IMR-90 (cell line): ENCODE measurements at regions not wholly inside any gene's neighbourhood (a gene's known extent, or its start where the extent isn't known, plus 50 kb on each side); places are given as distances from the start of the nearest gene placed in this dataset.

ENCODE experiments used
- ATAC-seq: fragments of 200-7000 bp; cut with Tn5 transposase; 2 replicates; pipeline ENCODE4 v1.9.1; 2020; ENCODE audit warnings: low read depth, mild to moderate bottlenecking, moderate library complexity
- BruUV-seq: library from RNA; stranded (reverse); fragments of 400-500 nt; replicated peaks from 2 replicates; lab custom pipeline; 2021; lab: Mats Ljungman, UMichigan
- CTCF ChIA-PET: fragments of 300-600 bp; formaldehyde crosslinking; extraction: SDS; loops from one replicate; lab custom pipeline; 2021; ENCODE audit warnings: antibody characterized with exemption; lab: Yijun Ruan, JAX
- POLR2A ChIA-PET: fragments of 300-600 bp; sonication (Branson Sonifier 250); formaldehyde crosslinking; loops from one replicate; lab custom pipeline; 2022; ENCODE audit warnings: antibody characterized with exemption; ENCODE audit not compliant: unreplicated experiment; lab: Charles Lee
- DNase-seq: peaks from one replicate; pipeline ENCODE4 v3.0.0; 2013
- H2AFZ ChIP-seq: replicated peaks from 2 replicates; pipeline ENCODE3; 2013; ENCODE audit warnings: low read length, mild to moderate bottlenecking; ENCODE audit not compliant: poor library complexity
- H2AK5ac ChIP-seq: 2 replicates; pipeline ENCODE4 v1.6.1; 2013; ENCODE audit warnings: low read depth, low read length, inconsistent platforms
- H2AK9ac ChIP-seq: replicated peaks from 2 replicates; pipeline ENCODE3; 2013; ENCODE audit warnings: mild to moderate bottlenecking, low read depth, low read length, moderate library complexity; ENCODE audit not compliant: poor library complexity
- H2BK120ac ChIP-seq: 2 replicates; pipeline ENCODE4 v1.6.1; 2013; ENCODE audit warnings: low read depth, low read length, inconsistent platforms
- H2BK15ac ChIP-seq: 3 replicates; pipeline ENCODE4 v1.6.1; 2013; ENCODE audit warnings: low read depth, low read length, inconsistent platforms
- H2BK20ac ChIP-seq: 2 replicates; pipeline ENCODE4 v1.6.1; 2013; ENCODE audit warnings: low read depth, mild to moderate bottlenecking, inconsistent platforms, low read length, moderate library complexity
- H2BK5ac ChIP-seq: 2 replicates; pipeline ENCODE4 v1.6.1; 2013; ENCODE audit warnings: mild to moderate bottlenecking, low read depth, low read length, inconsistent platforms; ENCODE audit not compliant: poor library complexity, severe bottlenecking
- H3K14ac ChIP-seq: replicated peaks from 2 replicates; pipeline ENCODE4 v1.6.1; 2013; ENCODE audit warnings: low read depth, low read length, inconsistent platforms
- H3K18ac ChIP-seq: 2 replicates; pipeline ENCODE4 v1.6.1; 2013; ENCODE audit warnings: low read depth, low read length, control low read depth
- H3K23ac ChIP-seq: 2 replicates; pipeline ENCODE4 v1.6.1; 2013; ENCODE audit warnings: low read depth, low read length, inconsistent platforms
- H3K27ac ChIP-seq: 2 replicates; pipeline ENCODE4 v1.5.1; 2013; ENCODE audit warnings: mild to moderate bottlenecking, control low read depth, low read length; ENCODE audit not compliant: insufficient read depth
- H3K27me3 ChIP-seq: 2 replicates; pipeline ENCODE4 v1.6.1; 2013; ENCODE audit warnings: low read length; ENCODE audit not compliant: control insufficient read depth, insufficient read depth
- H3K36me3 ChIP-seq: 2 replicates; pipeline ENCODE4 v1.6.1; 2013; ENCODE audit warnings: low read length, mixed read lengths; ENCODE audit not compliant: control insufficient read depth, insufficient read depth
- H3K4ac ChIP-seq: 2 replicates; pipeline ENCODE4 v1.6.1; 2013; ENCODE audit warnings: low read depth, low read length, inconsistent platforms
- H3K4me1 ChIP-seq: 2 replicates; pipeline ENCODE4 v1.6.1; 2013; ENCODE audit warnings: low read length, mixed read lengths; ENCODE audit not compliant: control insufficient read depth, insufficient read depth
- H3K4me2 ChIP-seq: 2 replicates; pipeline ENCODE4 v1.6.1; 2013; ENCODE audit warnings: low read depth, mild to moderate bottlenecking, control low read depth, low read length, moderate library complexity
- H3K4me3 ChIP-seq: 2 replicates; pipeline ENCODE4 v1.5.1; 2013; ENCODE audit warnings: low read depth, mild to moderate bottlenecking, control low read depth, low read length, moderate library complexity; ENCODE audit not compliant: insufficient read depth
- H3K56ac ChIP-seq: 2 replicates; pipeline ENCODE4 v1.6.1; 2013; ENCODE audit warnings: low read length, inconsistent platforms; ENCODE audit not compliant: insufficient read depth; ENCODE audit errors: extremely low read depth
- H3K79me1 ChIP-seq, 2 experiments: 2 replicates each; pipeline ENCODE4 v1.6.1; 2013; ENCODE audit warnings: low read length in 2 of 2, inconsistent platforms in 1 of 2, low read depth in 1 of 2
- H3K9ac ChIP-seq: 2 replicates; pipeline ENCODE4 v1.6.1; 2013; ENCODE audit warnings: low read depth, low read length, control low read depth
- H3K9me1 ChIP-seq: 2 replicates; pipeline ENCODE4 v1.6.1; 2013; ENCODE audit warnings: low read length, inconsistent platforms; ENCODE audit not compliant: insufficient read depth
- H3K9me3 ChIP-seq: 2 replicates; pipeline ENCODE4 v1.6.1; 2013; ENCODE audit warnings: low read length; ENCODE audit not compliant: control insufficient read depth, insufficient read depth
- H4K20me1 ChIP-seq: 2 replicates; pipeline ENCODE4 v1.6.1; 2013; ENCODE audit warnings: low read length, inconsistent platforms; ENCODE audit not compliant: insufficient read depth
- H4K5ac ChIP-seq: 2 replicates; pipeline ENCODE4 v1.6.1; 2013; ENCODE audit warnings: mild to moderate bottlenecking, low read depth, low read length, control low read depth
- H4K8ac ChIP-seq, 2 experiments: 2 replicates each; pipeline ENCODE4 v1.6.1; 2013; ENCODE audit warnings: low read depth in 2 of 2, low read length in 2 of 2, control low read depth in 1 of 2, inconsistent platforms in 1 of 2
- H4K91ac ChIP-seq: 2 replicates; pipeline ENCODE4 v1.6.1; 2013; ENCODE audit warnings: low read depth, low read length, inconsistent platforms; ENCODE audit not compliant: insufficient read depth
- BHLHE40 ChIP-seq: fragments of 150-350 bp; IDR thresholded peaks from 2 replicates; pipeline ENCODE4 v1.6.1; 2016; ENCODE audit warnings: mild to moderate bottlenecking, low read depth, low read length
- CEBPB ChIP-seq: IDR thresholded peaks from 2 replicates; pipeline ENCODE4 v1.6.1; 2012; ENCODE audit warnings: low read depth, low read length, improper control_type of control experiment
- CHD1 ChIP-seq: IDR thresholded peaks from 2 replicates; pipeline ENCODE4 v1.6.1; 2012; ENCODE audit warnings: low read depth, low read length, improper control_type of control experiment
- FOS ChIP-seq: fragments of 150-350 bp; IDR thresholded peaks from 2 replicates; pipeline ENCODE4 v1.6.1; 2016; ENCODE audit warnings: low read depth, low read length
- MAFK ChIP-seq: IDR thresholded peaks from 2 replicates; pipeline ENCODE4 v1.6.1; 2012; ENCODE audit warnings: low read depth, low read length, improper control_type of control experiment
- MAZ ChIP-seq: IDR thresholded peaks from 2 replicates; pipeline ENCODE4 v1.6.1; 2012; ENCODE audit warnings: low read depth, mild to moderate bottlenecking, low read length, improper control_type of control experiment, moderate library complexity, borderline replicate concordance
- MXI1 ChIP-seq: IDR thresholded peaks from 2 replicates; pipeline ENCODE4 v1.6.1; 2012; ENCODE audit warnings: low read depth, mild to moderate bottlenecking, low read length, moderate library complexity, borderline replicate concordance
- NFE2L2 ChIP-seq: fragments of 150-350 bp; IDR thresholded peaks from 2 replicates; pipeline ENCODE4 v1.6.1; 2016; ENCODE audit warnings: low read depth, mild to moderate bottlenecking, low read length
- POLR2A ChIP-seq: IDR thresholded peaks from 2 replicates; pipeline ENCODE4 v1.6.1; 2012; ENCODE audit warnings: mild to moderate bottlenecking, low read depth, low read length
- RAD21 ChIP-seq: IDR thresholded peaks from 2 replicates; pipeline ENCODE4 v1.6.1; 2012; ENCODE audit warnings: low read length, improper control_type of control experiment
- RCOR1 ChIP-seq: IDR thresholded peaks from 2 replicates; pipeline ENCODE4 v1.6.1; 2012; ENCODE audit warnings: mild to moderate bottlenecking, low read length, improper control_type of control experiment; ENCODE audit not compliant: insufficient replicate concordance
- RFX5 ChIP-seq: IDR thresholded peaks from 2 replicates; pipeline ENCODE4 v1.8.0; 2012; ENCODE audit warnings: low read depth, mild to moderate bottlenecking, low read length, moderate library complexity
- SMC3 ChIP-seq: fragments of 150-350 bp; IDR thresholded peaks from 2 replicates; pipeline ENCODE4 v1.6.1; 2016; ENCODE audit warnings: low read depth, mild to moderate bottlenecking, antibody characterized with exemption, low read length, moderate library complexity
- USF2 ChIP-seq: fragments of 150-350 bp; IDR thresholded peaks from 2 replicates; pipeline ENCODE4 v1.6.1; 2017; ENCODE audit warnings: mild to moderate bottlenecking, antibody characterized with exemption, low read length, low read depth
- WGBS, 2 experiments: methylation state at CpG; one replicate each; pipeline versions ENCODE4 v1.1.5 to v1.1.7; 2013; ENCODE audit warnings: missing lambda C conversion rate in 2 of 2; ENCODE audit not compliant: insufficient read length in 1 of 2; ENCODE audit errors: extremely low coverage in 2 of 2; 5-methylcytosine and 5-hydroxymethylcytosine counted together
- dilution Hi-C: fragments of 300-500 bp; cut with HindIII; formaldehyde crosslinking; loops from one replicate; pipeline ENCODE4 v1.14.3; 2018; ENCODE audit warnings: low sequenced_read_pairs; ENCODE audit not compliant: unreplicated experiment
- in situ Hi-C: fragments of 300-500 bp; cut with MboI; formaldehyde crosslinking; loops from 3 replicates; pipeline ENCODE4 v1.14.3; 2019; ENCODE audit warnings: low sequenced_read_pairs, inconsistent platforms, mixed read lengths
- intact Hi-C: fragments of 100-400 bp; cut with micrococcal nuclease; formaldehyde crosslinking; loops from 2 replicates; pipeline ENCODE4 v1.10.0; 2022
- TF ChIP-seq, protein P1 (sequence below): fragments of 150-350 bp; IDR thresholded peaks from 2 replicates; pipeline ENCODE4 v1.6.1; 2016; ENCODE audit warnings: low read depth, mild to moderate bottlenecking, low read length, moderate library complexity, borderline replicate concordance
- TF ChIP-seq, protein P2 (sequence below): conservative IDR thresholded peaks from 2 replicates; pipeline ENCODE4 v1.5.1; 2012; ENCODE audit warnings: mild to moderate bottlenecking, low read depth, low read length, improper control_type of control experiment

GRCh38 chr9:96178153-96178552 lies 123.8 kb downstream of the HSD17B3 start:
- no peak overlapping the region for H2BK5ac ChIP-seq
- no peaks in the 10 kb centered on the region for H3K79me1 ChIP-seq
- dilution Hi-C loops (no loop called here), in situ Hi-C loops (no loop called here), intact Hi-C loops (no loop called here)
- H3K9me3 ChIP-seq = no peaks in the 10 kb centered on the region
- no TSS peak for BruUV-seq
- H4K91ac ChIP-seq = no peak overlapping the region
- H3K27me3 ChIP-seq = peaks cover 37% of the 10 kb centered on the region
- H4K5ac ChIP-seq = no peak overlapping the region
- no peak overlapping the region for H2AK5ac ChIP-seq
- H4K20me1 ChIP-seq = no peaks in the 10 kb centered on the region
- ATAC-seq = no peak
- no peak overlapping the region for H3K4me3 ChIP-seq
- H3K4ac ChIP-seq = no peak overlapping the region
- no peak for TF ChIP-seq USF2
- TF ChIP-seq MXI1 = no peak
- no peak for TF ChIP-seq CEBPB
- no peak for TF ChIP-seq MAFK
- TF ChIP-seq RAD21 = no peak
- TF ChIP-seq SMC3 = no peak
- no peak for TF ChIP-seq RFX5
- no peak for TF ChIP-seq RCOR1
- TF ChIP-seq MAZ = no peak
- TF ChIP-seq, protein P1, sequence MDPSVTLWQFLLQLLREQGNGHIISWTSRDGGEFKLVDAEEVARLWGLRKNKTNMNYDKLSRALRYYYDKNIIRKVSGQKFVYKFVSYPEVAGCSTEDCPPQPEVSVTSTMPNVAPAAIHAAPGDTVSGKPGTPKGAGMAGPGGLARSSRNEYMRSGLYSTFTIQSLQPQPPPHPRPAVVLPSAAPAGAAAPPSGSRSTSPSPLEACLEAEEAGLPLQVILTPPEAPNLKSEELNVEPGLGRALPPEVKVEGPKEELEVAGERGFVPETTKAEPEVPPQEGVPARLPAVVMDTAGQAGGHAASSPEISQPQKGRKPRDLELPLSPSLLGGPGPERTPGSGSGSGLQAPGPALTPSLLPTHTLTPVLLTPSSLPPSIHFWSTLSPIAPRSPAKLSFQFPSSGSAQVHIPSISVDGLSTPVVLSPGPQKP = no peak
- TF ChIP-seq, protein P2, sequence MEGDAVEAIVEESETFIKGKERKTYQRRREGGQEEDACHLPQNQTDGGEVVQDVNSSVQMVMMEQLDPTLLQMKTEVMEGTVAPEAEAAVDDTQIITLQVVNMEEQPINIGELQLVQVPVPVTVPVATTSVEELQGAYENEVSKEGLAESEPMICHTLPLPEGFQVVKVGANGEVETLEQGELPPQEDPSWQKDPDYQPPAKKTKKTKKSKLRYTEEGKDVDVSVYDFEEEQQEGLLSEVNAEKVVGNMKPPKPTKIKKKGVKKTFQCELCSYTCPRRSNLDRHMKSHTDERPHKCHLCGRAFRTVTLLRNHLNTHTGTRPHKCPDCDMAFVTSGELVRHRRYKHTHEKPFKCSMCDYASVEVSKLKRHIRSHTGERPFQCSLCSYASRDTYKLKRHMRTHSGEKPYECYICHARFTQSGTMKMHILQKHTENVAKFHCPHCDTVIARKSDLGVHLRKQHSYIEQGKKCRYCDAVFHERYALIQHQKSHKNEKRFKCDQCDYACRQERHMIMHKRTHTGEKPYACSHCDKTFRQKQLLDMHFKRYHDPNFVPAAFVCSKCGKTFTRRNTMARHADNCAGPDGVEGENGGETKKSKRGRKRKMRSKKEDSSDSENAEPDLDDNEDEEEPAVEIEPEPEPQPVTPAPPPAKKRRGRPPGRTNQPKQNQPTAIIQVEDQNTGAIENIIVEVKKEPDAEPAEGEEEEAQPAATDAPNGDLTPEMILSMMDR = no peak
- TF ChIP-seq CHD1 = no peak
- TF ChIP-seq BHLHE40 = no peak
- no peak for TF ChIP-seq FOS
- no peak for TF ChIP-seq POLR2A
- TF ChIP-seq NFE2L2 = no peak
- no peaks in the 10 kb centered on the region for H3K9me1 ChIP-seq
- no peak overlapping the region for H2AK9ac ChIP-seq
- no CpG with 5 or more reads among the region's 8 CpGs for WGBS, 2 experiments
- no peak overlapping the region for H2AFZ ChIP-seq
- no peaks in the 10 kb centered on the region for H3K36me3 ChIP-seq
- H3K27ac ChIP-seq = no peak overlapping the region
- no peak overlapping the region for H3K4me2 ChIP-seq
- H3K23ac ChIP-seq = no peak overlapping the region
- no peak overlapping the region for H4K8ac ChIP-seq
- ChIA-PET CTCF (no interaction called here), POLR2A (no interaction called here)
- H3K18ac ChIP-seq = no peak overlapping the region
- H2BK15ac ChIP-seq = no peak overlapping the region
- H3K4me1 ChIP-seq = no peaks in the 10 kb centered on the region
- H2BK120ac ChIP-seq = no peak overlapping the region
- H3K56ac ChIP-seq = no peak overlapping the region
- H2BK20ac ChIP-seq = no peak overlapping the region
- no peak overlapping the region for H3K9ac ChIP-seq
- H3K14ac ChIP-seq = no peak overlapping the region
- DNase-seq = no peak
